Stimulated activated CD4-positive, alpha-beta T cell treated with anti-CD3 and anti-CD28 coated beads, Interleukin-15, amount 100 ng/mL, for 24 hours (primary cell): ENCODE measurements at regions not wholly inside any gene's neighbourhood (a gene's known extent, or its start where the extent isn't known, plus 50 kb on each side); places are given as distances from the start of the nearest gene placed in this dataset.

Experiments used
- DNase-seq: peaks from one replicate; pipeline ENCODE4 v3.0.0-alpha.2; 2020

DNA sequence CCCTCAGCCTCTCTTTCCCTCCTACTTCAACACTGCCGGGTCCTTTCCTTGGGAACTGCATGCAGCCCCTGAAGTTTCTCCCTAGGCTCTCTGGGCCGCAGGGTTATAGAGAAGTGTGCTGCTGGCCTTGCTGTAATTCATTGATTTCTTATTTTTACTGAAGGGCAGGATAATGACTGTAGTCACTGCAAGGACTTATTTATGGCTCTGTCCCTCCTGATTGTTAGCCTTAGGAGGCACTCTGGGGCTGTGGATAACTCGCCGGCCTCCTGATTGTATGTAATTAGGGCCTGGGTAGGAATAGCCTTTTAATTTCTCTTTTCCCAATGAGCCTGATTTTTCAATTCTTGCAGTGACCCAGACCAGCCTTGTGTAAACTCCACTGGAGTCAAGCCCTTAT is 138.3 kb upstream of the CDH13 start:
- DNase-seq, result no peak

DNA sequence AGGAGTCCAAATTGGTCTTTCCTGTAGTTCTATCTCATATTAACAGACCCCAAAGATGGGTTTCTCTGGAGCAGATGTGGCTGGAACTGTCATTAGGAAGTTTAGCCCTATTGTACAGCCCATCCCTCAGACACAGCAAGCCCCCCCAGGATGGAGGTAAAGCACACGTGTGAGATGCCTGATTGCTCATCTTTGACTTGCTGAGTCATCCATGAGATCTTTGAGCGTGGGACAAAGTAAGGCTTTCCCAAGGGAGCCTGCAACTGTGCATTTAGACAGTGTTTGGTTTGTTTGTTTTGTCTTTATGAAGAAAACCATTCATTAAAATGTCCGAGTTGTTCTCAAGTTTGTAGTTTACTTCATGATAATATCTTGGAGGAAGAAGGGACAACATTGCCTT is 145.3 kb upstream of the CDH13 start:
- no peak for DNase-seq

DNA sequence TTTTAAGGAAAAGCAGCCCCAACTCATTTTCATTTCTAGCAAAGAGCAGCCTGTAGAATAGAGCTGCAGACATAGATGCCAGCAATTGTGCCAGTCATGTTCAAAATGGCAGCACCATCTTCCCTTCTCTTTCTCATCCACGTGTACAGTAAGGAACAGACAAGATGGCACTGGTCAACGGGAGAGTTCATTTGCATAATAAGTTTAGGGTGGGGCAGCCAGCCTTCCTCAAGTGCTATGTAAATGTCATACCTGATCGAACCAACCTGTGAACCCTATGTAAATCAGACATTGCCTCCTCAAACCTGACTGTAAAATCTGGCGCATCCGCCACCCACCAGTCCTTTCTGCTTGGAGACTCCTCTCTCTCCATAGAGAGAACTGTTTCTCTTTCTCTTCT is 150.0 kb upstream of the CDH13 start:
- no peak for DNase-seq

DNA sequence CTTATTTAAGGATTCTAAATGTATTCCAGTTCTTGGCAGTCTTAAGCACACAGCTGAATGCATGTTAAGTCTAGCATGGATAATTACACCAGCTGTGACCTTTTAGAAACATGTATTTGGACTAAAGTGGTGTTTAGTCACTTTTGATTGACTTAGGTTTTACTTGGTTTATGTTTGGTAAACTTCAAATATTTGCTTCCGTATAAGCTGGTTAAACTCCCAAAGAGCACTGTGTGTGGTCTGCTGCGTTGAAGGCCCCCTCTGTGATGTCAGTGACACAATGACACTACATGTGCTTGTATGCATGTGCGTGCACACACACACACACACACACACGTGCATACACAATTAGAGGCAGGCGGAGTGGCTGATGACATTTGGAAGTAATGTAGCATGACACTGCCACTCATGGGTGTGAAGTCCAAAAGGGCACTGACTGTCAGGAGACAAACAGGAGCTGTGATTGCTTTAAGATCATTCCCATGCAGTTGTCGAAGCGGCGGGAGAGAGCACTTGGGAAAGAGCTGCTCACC is 156.1 kb upstream of the CDH13 start:
- no peak for DNase-seq

DNA sequence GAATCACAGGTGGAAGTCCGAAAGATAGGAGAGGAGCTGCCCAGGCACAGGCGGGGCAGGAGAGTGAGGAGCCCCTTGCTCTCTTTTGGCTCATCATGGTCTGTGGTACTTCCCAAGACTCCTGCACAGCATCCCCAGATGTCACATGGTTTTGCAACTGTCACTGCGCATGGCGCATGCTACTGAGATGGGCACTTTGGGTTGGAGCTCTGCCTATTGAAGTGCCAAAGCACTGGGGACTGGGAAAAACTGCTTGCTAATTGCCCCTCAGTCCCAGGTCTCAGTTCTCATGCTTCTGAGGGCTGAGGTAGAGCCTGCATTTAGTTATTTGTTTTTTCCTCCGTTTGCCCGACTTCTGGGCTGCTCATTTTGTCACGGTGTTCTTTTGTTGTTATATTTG is 156.8 kb upstream of the CDH13 start:
- DNase-seq, result no peak

DNA sequence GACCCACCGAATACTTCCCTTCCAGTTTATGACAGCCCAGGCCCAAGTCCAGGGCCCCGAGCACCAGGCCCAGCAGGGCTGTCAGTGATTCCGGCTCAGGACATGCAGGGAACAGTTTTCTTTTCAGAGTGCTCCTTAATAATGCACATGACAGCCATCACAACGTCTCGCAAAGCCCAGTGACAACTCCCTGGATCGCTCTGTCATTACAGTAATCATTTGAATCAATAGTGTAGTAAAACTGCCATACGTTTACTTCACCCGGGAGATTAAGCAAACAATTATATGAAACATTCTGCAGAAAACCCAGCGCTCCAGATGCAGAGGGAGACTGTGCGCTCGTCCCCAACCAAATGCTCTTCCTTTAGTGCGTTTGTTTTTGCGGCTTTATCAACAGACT is 162.6 kb upstream of the CDH13 start:
- no peak for DNase-seq

DNA sequence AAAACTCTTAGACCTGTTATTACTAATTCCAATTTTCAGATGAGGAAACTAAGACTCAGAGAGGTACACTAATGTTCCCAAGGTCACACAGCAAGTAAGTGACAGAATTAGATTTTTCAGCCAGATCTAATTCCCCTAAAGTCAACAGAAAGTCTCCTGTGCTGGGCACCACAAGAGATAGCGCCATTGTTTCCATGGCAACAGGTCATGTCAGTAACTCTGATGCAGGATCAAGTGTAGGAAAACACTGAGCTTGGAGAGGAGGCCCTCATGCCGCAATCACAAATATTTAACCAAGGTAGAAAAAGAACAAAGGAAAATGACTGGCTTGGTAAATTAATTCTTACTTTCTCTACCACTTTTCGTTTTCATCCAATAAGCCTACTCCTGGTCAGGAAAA is 166.0 kb upstream of the CDH13 start:
- no peak for DNase-seq

DNA sequence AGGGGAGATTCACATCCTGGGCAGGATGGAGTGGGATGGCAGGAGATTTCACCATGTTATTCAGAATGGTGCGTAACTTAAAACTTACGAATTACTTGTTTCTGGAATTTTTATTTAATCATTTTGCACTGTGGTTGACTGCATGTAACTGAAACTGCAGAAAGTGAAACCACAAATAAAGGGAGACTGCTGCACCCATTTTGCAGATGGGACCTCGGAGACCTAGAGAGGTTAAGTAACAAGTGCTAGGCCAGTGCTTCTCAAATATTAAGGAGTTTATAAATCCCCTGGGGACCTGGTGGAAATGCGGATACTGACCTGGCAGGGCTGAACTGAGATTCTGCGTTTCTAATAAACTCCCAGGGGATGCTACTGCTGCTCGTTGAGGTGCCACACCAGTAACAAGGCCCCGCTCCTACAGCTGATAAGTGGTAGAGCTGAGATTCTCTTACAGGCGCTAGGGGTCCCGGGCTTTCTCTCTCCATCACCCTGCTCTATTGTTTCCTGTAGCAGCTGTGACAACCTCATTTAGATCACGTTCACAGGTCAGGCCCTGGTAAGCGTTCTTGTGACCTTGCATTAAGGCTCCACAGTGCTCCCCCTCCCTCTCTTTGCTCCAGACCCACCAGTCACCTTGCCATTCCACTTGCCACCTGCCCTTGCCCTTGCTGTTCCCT is 167.1 kb upstream of the CDH13 start:
- DNase-seq, result no peak

DNA sequence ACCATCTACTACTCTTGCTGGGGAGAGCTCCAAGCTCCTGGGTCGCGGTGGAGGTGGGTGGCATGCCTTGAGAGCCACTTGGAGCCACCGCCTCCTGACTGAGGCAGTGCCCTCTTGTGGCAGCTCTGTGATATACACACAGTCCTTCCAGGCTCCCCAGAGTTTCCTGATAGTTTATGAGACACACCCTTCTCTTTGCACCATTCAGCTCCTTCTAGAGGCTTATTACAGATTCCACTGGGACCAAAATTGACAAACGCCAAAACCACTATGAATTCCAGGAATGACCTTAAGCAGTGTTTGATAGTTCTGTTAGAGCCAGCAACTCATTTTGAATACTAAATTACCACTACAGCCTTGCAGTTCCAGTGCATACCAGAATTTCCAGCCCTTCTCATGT is 170.1 kb upstream of the CDH13 start:
- DNase-seq, result peak; percentile 60

DNA sequence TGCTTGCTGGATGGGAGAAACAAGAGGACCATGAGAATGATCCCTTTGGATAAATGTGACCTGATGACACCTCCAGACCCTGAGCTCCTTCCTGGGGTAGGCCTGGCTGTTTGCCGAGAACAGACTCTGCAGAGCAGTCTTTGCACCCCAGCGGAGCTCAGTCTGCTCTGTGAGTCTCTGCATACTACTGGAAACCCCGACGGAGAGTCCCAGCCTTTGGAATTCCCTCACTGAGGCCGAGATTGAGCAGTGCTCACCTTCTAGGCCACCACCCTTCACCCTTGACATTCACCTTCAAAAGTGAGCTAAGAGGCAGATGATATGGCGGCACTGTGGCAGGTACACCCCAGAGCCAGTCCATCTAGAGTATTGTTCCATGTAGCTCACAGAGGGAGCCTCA is 172.2 kb upstream of the CDH13 start:
- DNase-seq, result no peak

DNA sequence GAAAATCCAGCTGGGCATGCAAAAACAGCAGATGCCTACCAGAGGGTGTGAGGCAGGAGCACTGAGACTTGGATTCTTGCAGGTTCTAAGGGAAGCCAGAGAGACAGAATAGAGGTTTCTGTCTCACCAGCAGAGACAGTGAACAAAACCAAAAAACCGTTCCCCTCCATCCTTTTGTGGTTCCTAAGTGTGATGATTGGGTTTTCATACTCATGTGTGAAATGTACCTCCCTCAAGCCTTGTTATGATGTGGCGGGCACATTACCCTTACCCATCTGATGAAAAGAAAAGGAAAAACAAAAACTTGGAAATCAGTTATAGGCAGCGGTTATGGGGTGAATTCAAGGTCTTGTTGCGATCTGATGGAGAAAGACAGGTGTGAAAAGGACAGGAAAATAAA is 172.6 kb upstream of the CDH13 start:
- DNase-seq, result no peak

DNA sequence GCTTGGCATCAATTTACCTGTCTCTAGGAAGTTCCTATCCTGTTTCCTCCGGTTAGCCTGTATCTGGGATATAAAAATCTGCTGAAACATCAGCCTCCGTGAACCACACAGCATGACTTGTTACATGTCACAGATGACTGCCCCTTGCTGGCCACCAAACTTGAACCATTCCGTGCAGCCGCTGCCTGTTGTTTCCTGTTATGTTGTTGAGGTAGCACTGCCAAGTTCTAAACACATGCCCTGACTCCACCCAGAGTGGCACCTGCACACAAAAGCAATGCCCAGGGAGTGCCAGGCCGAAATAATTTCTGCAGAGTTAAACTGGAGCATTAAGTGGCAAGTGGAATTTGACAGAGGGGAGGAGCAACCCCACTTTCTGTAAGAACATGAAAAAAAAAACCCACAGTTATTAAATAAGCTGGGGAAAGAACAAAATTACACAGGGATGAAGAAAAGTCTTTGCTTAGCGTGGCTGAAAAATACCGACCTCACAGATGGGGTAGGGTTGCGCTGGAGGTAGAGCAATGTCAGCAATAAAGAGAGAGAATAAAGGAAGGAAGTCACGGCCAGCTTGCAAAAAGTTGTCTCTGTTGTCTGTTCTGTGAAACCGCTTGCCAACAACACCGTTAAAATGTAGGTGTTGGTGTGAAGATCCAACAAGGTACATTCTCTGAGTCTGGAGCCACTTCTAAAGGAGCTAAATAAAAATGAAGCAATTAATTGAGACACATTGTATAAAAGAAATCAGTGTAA is 174.6 kb upstream of the CDH13 start:
- no peak for DNase-seq

DNA sequence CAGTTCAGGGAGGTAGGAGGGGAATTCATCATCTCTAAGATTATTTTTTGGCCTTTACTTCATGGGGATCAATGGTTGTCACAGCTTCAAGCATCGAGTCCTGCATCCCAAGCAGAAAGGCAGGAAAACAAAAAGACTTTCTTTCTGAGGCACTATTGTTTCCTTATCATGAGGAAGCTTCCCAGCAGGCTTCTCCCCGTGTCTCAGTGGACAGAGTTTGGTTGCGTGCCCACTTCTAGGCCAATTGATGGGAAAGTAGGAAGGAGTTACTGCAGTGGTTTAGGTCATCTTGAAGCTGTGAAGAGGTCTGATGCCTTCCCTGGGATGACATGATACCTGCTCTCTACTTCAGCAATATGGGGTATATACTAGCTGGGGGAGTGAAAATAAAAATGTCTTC is 175.3 kb upstream of the CDH13 start:
- no peak for DNase-seq

DNA sequence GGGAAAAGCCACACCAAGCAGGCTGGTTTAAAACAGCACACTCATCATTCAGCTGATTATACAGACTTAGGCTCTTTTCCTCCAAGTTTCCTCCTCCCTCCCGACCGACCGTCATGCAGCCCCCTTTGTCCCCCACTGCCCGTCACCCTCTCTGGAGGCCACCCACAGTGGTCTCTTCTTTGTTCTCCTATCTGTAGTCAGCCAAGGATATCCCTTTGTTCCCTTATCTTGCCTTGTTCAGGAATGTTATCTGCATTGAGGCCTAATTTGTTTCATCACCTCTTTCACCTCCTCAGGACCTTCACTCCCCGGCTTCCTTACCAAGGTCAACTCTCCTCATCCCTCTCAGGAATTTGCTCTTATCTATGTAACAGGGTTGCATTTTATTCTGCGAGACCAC is 186.4 kb upstream of the CDH13 start:
- DNase-seq, result no peak

DNA sequence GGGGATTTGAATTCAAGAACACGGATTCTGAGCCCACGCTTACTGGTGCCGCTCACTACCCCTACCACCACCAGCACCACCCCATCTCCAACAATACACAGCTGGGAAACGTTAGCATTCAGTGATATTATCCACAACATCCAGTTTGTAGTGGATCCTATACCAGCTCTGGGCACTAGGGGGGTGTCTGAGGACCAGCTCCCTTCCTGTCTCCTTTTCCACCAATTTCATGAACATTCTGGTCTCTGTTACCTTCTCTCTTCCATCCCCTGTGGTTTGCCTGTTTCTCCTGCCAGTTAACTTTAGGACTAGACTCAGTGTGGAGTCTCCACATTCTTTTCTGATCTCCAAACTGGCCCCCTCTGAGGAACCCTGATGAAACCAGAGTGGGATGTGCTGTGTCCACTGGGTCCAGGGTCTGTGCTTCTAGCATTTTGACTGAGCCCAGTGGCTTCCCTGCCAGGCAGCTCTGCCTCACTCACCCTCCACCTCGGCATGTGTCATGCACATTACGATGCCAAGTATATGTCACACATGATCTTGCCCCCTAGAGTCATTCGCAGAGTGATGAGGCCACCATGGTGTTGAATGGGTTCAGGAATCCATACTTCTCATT is 187.0 kb upstream of the CDH13 start:
- DNase-seq, result no peak

DNA sequence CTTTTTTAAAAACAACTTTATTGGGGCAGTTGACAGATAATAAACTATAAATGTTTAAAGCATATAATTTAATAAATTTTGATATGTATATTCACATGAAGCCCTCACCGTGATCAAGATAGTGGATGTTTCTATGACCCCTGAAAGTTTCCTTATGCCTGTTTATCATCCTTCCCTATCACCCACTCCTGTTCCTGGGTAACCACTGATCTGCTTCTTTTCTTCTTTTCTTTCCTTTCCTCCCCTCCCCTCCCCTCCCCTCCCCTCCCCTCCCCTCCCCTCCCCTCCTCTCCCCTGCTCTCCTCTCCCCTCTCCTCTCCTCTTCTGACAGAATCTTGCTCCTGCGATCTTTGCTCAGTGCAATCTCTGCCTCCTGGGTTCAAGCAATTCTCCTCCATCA is 193.7 kb upstream of the CDH13 start:
- no peak for DNase-seq

DNA sequence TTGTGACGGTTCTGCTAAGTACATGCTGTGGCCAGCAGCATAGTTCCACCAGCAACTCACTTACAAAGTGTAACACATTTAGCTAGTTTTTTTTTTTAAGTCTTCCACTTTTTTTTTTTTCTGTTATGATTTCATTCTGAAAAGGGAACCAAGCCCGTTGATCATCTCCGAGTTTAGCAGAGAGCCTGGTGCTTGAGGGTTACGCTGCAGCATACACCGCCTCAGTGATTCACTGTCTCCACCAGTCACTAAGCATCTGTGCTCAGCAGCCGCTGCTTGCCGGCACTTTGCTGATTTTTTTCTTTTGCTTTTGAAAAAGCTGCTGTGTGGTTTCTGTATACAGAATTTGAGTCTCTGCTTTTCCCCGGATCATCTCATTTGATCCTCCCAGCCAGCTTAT is 194.5 kb upstream of the CDH13 start:
- DNase-seq, result no peak

DNA sequence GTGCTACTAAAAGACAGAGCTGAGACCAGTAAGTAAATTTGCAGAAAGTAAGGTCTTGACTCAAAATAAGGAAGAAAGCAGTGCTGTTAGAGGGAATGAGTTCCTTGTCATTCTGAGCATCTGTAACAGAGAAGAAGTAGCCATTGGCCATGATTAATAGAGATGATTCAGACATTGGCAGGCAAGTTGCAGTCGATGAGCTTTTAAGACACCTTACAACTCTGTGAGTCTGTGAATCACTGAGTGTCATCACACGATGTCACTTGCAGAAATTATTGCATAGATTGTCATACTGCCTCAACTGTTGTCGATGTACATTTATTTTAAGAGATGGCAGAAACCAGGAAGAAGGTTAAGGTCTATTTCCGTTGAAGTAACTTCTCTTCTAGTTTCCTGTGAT is 201.1 kb upstream of the CDH13 start:
- DNase-seq, result no peak

DNA sequence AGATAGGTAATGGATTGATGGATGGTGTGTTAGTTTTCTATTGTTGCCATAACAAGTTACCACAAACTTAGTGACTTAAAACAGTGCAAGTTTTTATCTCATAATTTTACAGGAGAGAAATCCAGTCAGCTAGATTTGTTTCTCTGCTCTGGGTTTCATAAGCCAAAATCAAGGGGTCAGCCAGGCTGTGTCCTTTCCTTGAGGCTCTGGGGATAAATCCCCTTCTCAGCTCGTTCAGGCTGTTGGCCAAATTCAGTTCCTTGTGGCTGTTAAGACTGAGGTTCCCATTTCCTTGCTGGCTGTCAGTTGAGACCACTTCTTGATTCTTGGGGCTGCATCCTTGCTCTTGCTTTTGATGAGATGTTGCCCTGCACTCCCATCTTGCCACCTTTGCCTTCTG is 204.9 kb upstream of the CDH13 start:
- no peak for DNase-seq

DNA sequence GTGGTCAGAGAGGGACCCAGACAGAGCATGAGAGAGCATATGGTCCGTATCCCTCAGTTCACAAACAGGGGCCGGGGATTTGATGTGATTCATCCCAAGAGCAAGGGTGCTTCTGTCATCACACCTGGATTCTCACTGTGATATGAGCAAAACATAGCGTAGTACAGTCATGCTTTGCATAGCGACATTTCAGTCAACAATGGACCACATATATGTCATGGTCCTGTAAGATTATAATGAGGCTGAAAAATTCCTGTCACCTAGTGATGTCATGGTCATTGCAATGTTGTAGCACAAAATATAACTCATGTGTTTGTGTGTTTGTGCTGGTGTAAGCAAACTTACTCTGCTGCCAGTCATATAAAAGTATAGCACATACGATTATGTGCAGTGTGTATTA is 207.4 kb upstream of the CDH13 start:
- no peak for DNase-seq

DNA sequence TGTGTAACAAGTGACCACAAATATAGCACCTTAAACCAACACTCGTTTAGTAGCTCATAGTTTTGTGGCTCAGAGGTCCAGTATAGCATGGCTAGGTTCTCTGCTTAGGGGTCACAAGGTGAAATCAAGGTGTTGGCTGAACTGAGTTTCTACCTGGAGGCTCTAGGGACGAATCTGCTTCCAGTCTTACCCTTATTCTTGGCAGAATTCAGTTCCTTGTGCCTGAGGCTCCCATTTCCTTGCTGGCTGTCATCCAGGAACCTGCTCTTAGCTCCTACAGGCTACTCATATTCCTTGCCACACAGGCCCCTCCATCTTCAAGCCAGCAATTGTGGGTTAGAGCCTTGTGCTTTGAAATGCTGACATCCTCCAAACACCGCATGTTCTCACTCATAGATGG is 212.3 kb upstream of the CDH13 start:
- DNase-seq, result no peak

DNA sequence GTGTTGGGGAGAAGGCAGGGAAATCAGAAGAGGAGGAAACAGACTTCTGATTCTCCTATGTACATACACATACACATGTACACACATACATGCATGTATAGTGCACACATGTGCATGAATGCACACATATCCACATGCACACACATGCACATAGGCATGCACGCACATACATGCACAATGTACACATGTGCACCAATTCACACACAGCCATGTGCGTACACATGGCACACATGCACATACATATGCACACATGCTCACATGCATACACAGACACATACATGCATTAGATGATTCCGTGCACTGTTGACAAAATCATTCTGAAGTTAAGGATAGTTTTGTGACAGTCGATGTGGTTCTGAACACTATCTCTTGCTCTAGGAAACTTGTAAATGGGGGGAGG is 214.0 kb upstream of the CDH13 start:
- DNase-seq, result no peak

DNA sequence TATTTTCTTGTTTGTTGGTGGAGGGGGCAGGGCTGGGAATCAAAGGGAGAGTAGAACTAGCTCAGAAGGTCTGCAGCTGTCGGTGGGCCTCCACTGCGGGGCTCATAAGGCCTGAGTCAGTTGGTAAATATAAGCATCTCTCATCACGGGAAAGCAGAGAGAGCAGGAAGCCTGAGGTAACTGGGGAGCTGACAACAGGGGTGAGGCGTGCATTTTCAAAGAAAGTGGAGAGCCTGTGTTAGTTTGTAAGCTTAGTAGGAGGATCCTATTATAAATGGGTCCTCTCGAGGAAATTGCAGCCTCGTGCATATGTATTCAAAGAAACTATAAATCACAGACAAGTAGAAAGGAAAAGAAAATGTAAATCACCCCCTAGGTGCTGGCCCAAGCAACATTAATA is 221.0 kb upstream of the CDH13 start:
- no peak for DNase-seq

DNA sequence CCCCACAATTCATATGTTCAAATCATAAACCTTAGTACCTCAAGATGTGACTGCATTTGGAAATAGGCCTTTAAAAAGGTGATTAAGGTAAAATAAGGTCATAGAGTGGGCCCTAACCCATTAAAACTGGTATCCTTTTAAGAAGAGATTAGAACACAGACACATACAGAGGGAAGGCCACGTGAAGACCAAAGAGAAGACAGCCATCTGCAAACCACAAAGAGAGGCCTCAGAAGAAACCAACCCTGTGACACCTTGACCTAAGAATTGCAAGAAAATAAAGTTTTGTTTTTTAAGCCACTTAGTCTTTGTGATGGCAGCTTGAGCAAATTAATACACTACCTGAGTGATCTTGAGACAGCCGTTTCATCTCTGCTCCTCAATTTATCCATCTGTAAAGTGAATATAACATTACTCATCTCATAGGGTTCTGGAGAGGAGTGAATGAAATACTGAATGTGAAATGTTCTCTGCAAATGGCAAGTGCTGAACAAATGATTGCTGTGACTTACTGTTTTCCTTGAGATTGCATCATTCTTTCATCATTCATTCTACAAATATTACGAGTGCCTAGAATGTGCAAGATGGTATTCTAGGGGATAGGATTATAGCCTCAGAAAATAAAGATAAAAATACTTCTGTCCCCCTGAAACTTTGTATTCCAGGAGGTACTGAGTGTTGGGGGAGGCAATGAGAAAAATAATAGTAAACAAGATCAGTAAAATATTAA is 222.0 kb upstream of the CDH13 start:
- DNase-seq, result no peak
